ENCODE measurements at regions not wholly inside any gene's neighbourhood (a gene's known extent, or its start where the extent isn't known, plus 50 kb on each side); places are given as distances from the start of the nearest gene placed in this dataset.

GRCh38 chr3:164113371-164114332, 964.6 kb downstream of the SI start:
- H3K4me2 ChIP-seq: no peak overlapping the region
- no peaks in the 10 kb centered on the region for H3F3A ChIP-seq (replicated peaks; ENCODE audit: insufficient read depth)
- ChIA-PET POLR2A (no interaction called here), CTCF (no interaction called here)
- H3K27me3 ChIP-seq (ENCODE audit: insufficient read depth): no peaks in the 10 kb centered on the region
- H3K9me3 ChIP-seq: 0 out of 2 replicates have a peak, but pooled peaks cover 9% of the 10 kb centered on the region
- H3K9ac ChIP-seq: no peak overlapping the region
- H4K20me1 ChIP-seq (ENCODE audit: insufficient read depth): no peaks in the 10 kb centered on the region
- H3K27ac ChIP-seq (ENCODE audit: low read depth in 2 of 2, low read length in 1 of 2): no peak overlapping the region
- H3K4me1 ChIP-seq (ENCODE audit: control insufficient read depth in 1 of 2, insufficient read depth in 2 of 2, low read depth in 1 of 2, low read length in 1 of 2): no peaks in the 10 kb centered on the region; a peak in 1 of 4 replicates
- H3K4me3 ChIP-seq (ENCODE audit: low read depth in 2 of 2, low read length in 1 of 2): no peak overlapping the region
- no peaks in the 10 kb centered on the region for H3K79me2 ChIP-seq (ENCODE audit: insufficient read depth)
- WGBS (ENCODE audit: low lambda C conversion rate): 14% methylated on average over 8 of the region's 8 CpGs
- H3K36me3 ChIP-seq (replicated peaks in 1 of 2; ENCODE audit: control insufficient read depth in 1 of 2, insufficient read depth in 2 of 2, low read length in 1 of 2): no peaks in the 10 kb centered on the region
- no peaks in the 10 kb centered on the region for H3K9me2 ChIP-seq
- DNase-seq: no peak
- TF ChIP-seq POLR2AphosphoS5 (IDR thresholded peaks at IDR 0.05; ENCODE audit: low read depth, low read length) (no peak), FOXJ3 (CRISPR knock-in tag; IDR thresholded peaks at IDR 0.05) (no peak), REST (IDR thresholded peaks at IDR 0.05; ENCODE audit: low read depth, low read length) (no peak), USF1 (IDR thresholded peaks at IDR 0.05; ENCODE audit: borderline replicate concordance, low read depth) (no peak), TEAD4 (IDR thresholded peaks at IDR 0.05; ENCODE audit: borderline replicate concordance, insufficient read depth) (no peak), EZH2phosphoT487 (IDR thresholded peaks at IDR 0.05; ENCODE audit: borderline replicate concordance, low read depth) (no peak), YY1 (IDR thresholded peaks at IDR 0.05; ENCODE audit: low read depth) (no peak), SMC3 (IDR thresholded peaks at IDR 0.05; ENCODE audit: low read depth, low read length) (no peak), NFIC (IDR thresholded peaks at IDR 0.05; ENCODE audit: borderline replicate concordance) (no peak), TCF12 (IDR thresholded peaks at IDR 0.05) (no peak)
- TF ChIP-seq, protein P1, sequence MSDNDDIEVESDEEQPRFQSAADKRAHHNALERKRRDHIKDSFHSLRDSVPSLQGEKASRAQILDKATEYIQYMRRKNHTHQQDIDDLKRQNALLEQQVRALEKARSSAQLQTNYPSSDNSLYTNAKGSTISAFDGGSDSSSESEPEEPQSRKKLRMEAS (IDR thresholded peaks at IDR 0.05; ENCODE audit: low read depth): no peak
- H2AFZ ChIP-seq (ENCODE audit: low read depth): no peak overlapping the region

- Histone ChIP-seq H3K27me3 (ENCODE audit: insufficient read depth) (no peaks in the 10 kb centered on the region), H3K4me3 (ENCODE audit: low read depth in 2 of 2, low read length in 1 of 2) (no peak overlapping the region), H3K4me2 (no peak overlapping the region), H3K36me3 (replicated peaks in 1 of 2; ENCODE audit: control insufficient read depth in 1 of 2, insufficient read depth in 2 of 2, low read length in 1 of 2) (no peaks in the 10 kb centered on the region), H3F3A (replicated peaks; ENCODE audit: insufficient read depth) (no peaks in the 10 kb centered on the region), H3K9me3 (0 out of 2 replicates have a peak, but pooled peaks cover 2% of the 10 kb centered on the region), H2AFZ (ENCODE audit: low read depth) (no peak overlapping the region), H3K9me2 (no peaks in the 10 kb centered on the region), H3K4me1 (ENCODE audit: control insufficient read depth in 1 of 2, insufficient read depth in 2 of 2, low read depth in 1 of 2, low read length in 1 of 2) (no peaks in the 10 kb centered on the region), H3K27ac (ENCODE audit: low read depth in 2 of 2, low read length in 1 of 2) (no peak overlapping the region), H3K79me2 (ENCODE audit: insufficient read depth) (no peaks in the 10 kb centered on the region), H3K9ac (no peak overlapping the region), H4K20me1 (ENCODE audit: insufficient read depth) (no peaks in the 10 kb centered on the region)
- ChIA-PET CTCF (no interaction called here), POLR2A (no interaction called here)
- no peak for DNase-seq
- TF ChIP-seq TCF12 (IDR thresholded peaks at IDR 0.05) (no peak), EZH2phosphoT487 (IDR thresholded peaks at IDR 0.05; ENCODE audit: borderline replicate concordance, low read depth) (no peak), POLR2AphosphoS5 (IDR thresholded peaks at IDR 0.05; ENCODE audit: low read depth, low read length) (no peak), NRF1 (IDR thresholded peaks at IDR 0.05; ENCODE audit: low read depth, low read length) (no peak)
These were observed 981.9 kb downstream of the SI start for GRCh38 chr3:164096352-164096751.

All from SK-N-SH (cell line).